ENCODE measurements at regions not wholly inside any gene's neighbourhood (a gene's known extent, or its start where the extent isn't known, plus 50 kb on each side); places are given as distances from the start of the nearest gene placed in this dataset.

DNA sequence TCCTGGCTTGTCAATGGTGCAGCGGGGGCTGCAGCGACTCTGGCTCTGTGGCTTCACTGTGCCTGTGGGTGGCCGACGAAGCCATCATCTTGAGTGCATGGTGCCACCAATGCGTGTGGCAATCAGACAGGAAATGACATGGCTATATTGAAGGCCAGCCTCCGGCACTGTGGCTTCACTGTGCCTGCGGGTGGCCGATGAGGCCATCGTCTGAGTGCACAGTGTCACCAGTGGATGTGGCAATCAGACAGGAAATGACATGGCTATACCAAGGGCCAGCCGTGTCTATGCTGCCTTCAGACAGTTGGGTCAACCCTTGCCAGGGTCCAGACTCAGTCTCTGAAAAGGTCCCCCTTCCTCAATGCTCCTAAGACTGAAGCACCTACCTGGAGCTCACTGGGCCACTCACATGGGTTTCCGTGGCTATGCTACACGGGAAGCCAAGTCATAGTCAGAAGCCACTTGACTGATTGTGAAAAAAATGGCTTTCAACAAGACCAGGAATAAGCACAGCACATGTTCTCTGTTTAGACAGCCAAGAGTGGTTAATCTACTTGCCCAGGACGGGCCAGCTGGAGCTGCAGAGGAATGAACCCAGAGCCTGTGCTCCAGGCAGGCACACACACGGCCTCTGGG, 67.5 kb upstream of the S1PR3 start (continued):
- TF ChIP-seq, protein P1, sequence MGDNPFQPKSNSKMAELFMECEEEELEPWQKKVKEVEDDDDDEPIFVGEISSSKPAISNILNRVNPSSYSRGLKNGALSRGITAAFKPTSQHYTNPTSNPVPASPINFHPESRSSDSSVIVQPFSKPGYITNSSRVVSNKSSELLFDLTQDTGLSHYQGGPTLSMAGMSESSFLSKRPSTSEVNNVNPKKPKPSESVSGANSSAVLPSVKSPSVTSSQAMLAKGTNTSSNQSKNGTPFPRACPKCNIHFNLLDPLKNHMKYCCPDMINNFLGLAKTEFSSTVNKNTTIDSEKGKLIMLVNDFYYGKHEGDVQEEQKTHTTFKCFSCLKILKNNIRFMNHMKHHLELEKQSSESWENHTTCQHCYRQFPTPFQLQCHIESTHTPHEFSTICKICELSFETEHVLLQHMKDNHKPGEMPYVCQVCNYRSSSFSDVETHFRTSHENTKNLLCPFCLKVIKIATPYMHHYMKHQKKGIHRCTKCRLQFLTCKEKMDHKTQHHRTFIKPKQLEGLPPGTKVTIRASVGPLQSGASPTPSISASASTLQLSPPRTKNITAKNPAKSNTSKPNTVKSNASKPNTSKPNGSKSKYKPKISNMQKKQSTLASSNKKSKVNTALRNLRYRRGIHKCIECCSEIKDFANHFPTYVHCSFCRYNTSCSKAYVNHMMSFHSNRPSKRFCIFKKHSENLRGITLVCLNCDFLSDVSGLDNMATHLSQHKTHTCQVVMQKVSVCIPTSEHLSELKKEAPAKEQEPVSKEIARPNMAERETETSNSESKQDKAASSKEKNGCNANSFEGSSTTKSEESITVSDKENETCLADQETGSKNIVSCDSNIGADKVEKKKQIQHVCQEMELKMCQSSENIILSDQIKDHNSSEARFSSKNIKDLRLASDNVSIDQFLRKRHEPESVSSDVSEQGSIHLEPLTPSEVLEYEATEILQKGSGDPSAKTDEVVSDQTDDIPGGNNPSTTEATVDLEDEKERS (tag by site-specific recombination; IDR thresholded peaks at IDR 0.05), result no peak
- TF ChIP-seq ZNF138 (tag by site-specific recombination; IDR thresholded peaks at IDR 0.05; ENCODE audit: borderline replicate concordance) (no peak), SCRT2 (tag by site-specific recombination; IDR thresholded peaks at IDR 0.05) (no peak), SP7 (tag by site-specific recombination; IDR thresholded peaks at IDR 0.05) (no peak), ZNF214 (tag by site-specific recombination; IDR thresholded peaks at IDR 0.05; ENCODE audit: borderline replicate concordance) (no peak), ZNF701 (tag by site-specific recombination; IDR thresholded peaks at IDR 0.05) (no peak), ZNF777 (tag by site-specific recombination; IDR thresholded peaks at IDR 0.05; ENCODE audit: borderline replicate concordance) (no peak), ZNF266 (tag by site-specific recombination; IDR thresholded peaks at IDR 0.05; ENCODE audit: low read depth) (no peak)

DNA sequence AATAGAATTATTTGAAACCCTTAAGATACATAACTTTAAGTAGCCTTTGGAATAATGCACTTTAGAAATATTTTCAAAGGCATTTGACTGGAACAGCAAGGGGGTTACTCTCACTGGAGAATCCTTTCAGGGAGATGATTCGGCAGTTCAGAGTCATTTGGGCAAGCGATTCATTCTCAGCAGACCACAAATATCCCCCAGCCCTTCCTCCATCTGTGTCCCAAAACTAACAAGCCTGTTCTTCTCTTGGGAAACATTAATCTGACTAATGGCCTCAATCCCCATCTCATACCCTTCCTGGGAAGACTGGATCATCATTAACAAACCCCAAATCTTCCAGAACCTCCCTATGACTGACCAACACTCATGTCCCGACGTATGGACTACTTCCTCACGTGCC, 65.8 kb upstream of the S1PR3 start:
- Histone ChIP-seq H3K9me3 (ENCODE audit: control insufficient read depth, insufficient read depth, low read depth, low read length) (no peaks in the 10 kb centered on the region), H3K4me3 (ENCODE audit: low read depth, low read length) (no peak overlapping the region), H3K4me1 (ENCODE audit: control insufficient read depth, insufficient read depth, low read length) (no peaks in the 10 kb centered on the region), H3K27ac (ENCODE audit: extremely low read depth, low read depth, low read length) (no peak overlapping the region), H3K36me3 (ENCODE audit: control insufficient read depth in 2 of 2, insufficient read depth in 1 of 2, low read length in 2 of 2) (no peaks in the 10 kb centered on the region)
- CTCF ChIA-PET, result no interaction called here
- POLR2A ChIA-PET, result no interaction called here
- no peak for TF ChIP-seq ZNF660 (tag by site-specific recombination; IDR thresholded peaks at IDR 0.05)
- no peak for TF ChIP-seq GLI2 (tag by site-specific recombination; IDR thresholded peaks at IDR 0.05; ENCODE audit: borderline replicate concordance, low read depth)
- TF ChIP-seq KLF1 (tag by site-specific recombination; IDR thresholded peaks at IDR 0.05), result no peak
- TF ChIP-seq, protein P2, sequence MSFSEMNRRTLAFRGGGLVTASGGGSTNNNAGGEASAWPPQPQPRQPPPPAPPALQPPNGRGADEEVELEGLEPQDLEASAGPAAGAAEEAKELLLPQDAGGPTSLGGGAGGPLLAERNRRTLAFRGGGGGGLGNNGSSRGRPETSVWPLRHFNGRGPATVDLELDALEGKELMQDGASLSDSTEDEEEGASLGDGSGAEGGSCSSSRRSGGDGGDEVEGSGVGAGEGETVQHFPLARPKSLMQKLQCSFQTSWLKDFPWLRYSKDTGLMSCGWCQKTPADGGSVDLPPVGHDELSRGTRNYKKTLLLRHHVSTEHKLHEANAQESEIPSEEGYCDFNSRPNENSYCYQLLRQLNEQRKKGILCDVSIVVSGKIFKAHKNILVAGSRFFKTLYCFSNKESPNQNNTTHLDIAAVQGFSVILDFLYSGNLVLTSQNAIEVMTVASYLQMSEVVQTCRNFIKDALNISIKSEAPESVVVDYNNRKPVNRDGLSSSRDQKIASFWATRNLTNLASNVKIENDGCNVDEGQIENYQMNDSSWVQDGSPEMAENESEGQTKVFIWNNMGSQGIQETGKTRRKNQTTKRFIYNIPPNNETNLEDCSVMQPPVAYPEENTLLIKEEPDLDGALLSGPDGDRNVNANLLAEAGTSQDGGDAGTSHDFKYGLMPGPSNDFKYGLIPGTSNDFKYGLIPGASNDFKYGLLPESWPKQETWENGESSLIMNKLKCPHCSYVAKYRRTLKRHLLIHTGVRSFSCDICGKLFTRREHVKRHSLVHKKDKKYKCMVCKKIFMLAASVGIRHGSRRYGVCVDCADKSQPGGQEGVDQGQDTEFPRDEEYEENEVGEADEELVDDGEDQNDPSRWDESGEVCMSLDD (tag by site-specific recombination; IDR thresholded peaks at IDR 0.05), result no peak

DNA sequence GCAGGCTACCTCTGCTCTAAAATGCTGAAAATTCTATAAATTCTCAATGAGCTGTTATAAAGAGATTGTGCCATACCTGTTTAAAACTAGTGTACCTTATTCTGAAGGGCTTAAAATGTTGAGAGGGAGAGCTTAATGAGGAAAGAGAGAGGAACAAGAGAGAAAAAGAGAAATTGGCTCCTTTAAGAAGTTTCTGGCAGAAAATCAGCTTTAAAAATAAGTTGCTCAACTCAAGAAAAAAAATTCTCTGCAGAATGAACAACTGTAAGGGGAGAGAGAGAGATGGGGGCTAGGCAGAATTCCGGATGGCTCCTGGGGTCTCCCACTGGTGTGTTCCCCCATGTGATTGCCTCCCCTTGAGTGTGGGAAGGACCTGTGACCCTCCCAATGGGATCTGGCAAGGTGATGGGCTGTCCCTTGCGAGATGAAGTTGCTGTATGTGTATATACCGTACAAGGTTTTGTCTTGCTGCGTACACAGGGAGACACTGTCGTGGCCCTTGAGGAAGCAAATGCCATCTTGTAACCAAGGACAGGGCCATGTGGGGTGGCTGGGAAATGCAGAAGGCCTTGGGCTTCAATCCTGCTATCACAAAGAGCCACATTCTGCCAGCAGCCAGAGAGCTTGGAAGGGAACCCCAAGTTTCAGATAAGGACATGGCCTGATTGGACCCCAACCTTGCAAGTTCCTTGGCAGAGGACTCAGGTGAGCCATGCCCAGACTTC, 64.3 kb upstream of the S1PR3 start:
- ChIA-PET POLR2A (no interaction called here), CTCF (interaction anchor here (0.6 kb wide), 1 partner anchor 145 kb away, joined by 3 read pairs; no protein-coding TSS in a partner anchor)
- TF ChIP-seq ZBTB21 (tag by site-specific recombination; IDR thresholded peaks at IDR 0.05) (no peak), ZNF664 (tag by site-specific recombination; IDR thresholded peaks at IDR 0.05) (no peak), ZBTB8A (tag by site-specific recombination; IDR thresholded peaks at IDR 0.05) (no peak), ZNF600 (tag by site-specific recombination; IDR thresholded peaks at IDR 0.05) (no peak), ZNF48 (tag by site-specific recombination; IDR thresholded peaks at IDR 0.05) (no peak), ZNF292 (tag by site-specific recombination; IDR thresholded peaks at IDR 0.05; ENCODE audit: borderline replicate concordance, low read depth) (no peak), WT1 (tag by site-specific recombination; IDR thresholded peaks at IDR 0.05) (no peak), ZNF654 (tag by site-specific recombination; IDR thresholded peaks at IDR 0.05; ENCODE audit: low read depth) (no peak), ZNF777 (tag by site-specific recombination; IDR thresholded peaks at IDR 0.05; ENCODE audit: borderline replicate concordance) (no peak), ZBTB20 (tag by site-specific recombination; IDR thresholded peaks at IDR 0.05) (no peak), ZBTB7A (tag by site-specific recombination; IDR thresholded peaks at IDR 0.05; ENCODE audit: low read depth) (no peak), ZNF658 (tag by site-specific recombination; IDR thresholded peaks at IDR 0.05) (no peak), ZNF132 (tag by site-specific recombination; IDR thresholded peaks at IDR 0.05; ENCODE audit: borderline replicate concordance) (no peak)
- Histone ChIP-seq H3K36me3 (ENCODE audit: control insufficient read depth in 2 of 2, insufficient read depth in 1 of 2, low read length in 2 of 2) (no peaks in the 10 kb centered on the region), H3K4me3 (ENCODE audit: low read depth, low read length) (no peak overlapping the region), H3K4me1 (ENCODE audit: control insufficient read depth, insufficient read depth, low read length) (no peaks in the 10 kb centered on the region), H3K27ac (ENCODE audit: extremely low read depth, low read depth, low read length) (no peak overlapping the region), H3K9me3 (ENCODE audit: control insufficient read depth, insufficient read depth, low read depth, low read length) (no peaks in the 10 kb centered on the region)
